B cell (primary cell): ENCODE measurements at regions not wholly inside any gene's neighbourhood (a gene's known extent, or its start where the extent isn't known, plus 50 kb on each side); places are given as distances from the start of the nearest gene placed in this dataset.

Source experiments
- ATAC-seq: fragments of 200-7000 bp; cut with Tn5 transposase; one replicate; pipeline ENCODE4 v1.10.0; 2021; ENCODE audit warnings: low read depth, mild to moderate bottlenecking, moderate number of reproducible peaks, moderate library complexity
- CTCF ChIA-PET: fragments of 350-600 bp; sonication (Branson Sonifier 250); formaldehyde crosslinking; loops from one replicate; lab custom pipeline; 2021; ENCODE audit warnings: antibody characterized with exemption, inconsistent platforms; lab: Charles Lee
- POLR2A ChIA-PET: fragments of 350-600 bp; sonication (Branson Sonifier 250); formaldehyde crosslinking; loops from one replicate; lab custom pipeline; 2021; ENCODE audit warnings: antibody characterized with exemption; lab: Charles Lee
- DNase-seq: peaks from one replicate; pipeline ENCODE4 v3.0.0; 2013
- H2AFZ ChIP-seq: 2 replicates; pipeline ENCODE4 v1.6.1; 2012; ENCODE audit warnings: mild to moderate bottlenecking, low read depth, low read length; ENCODE audit not compliant: insufficient read depth, poor library complexity, severe bottlenecking
- H3K27ac ChIP-seq, 2 donors: 1 replicate in 1 of 2; 2 replicates in 1 of 2; pipeline ENCODE4 v1.5.1; 2012 to 2013; ENCODE audit warnings: low read length in 2 of 2, mild to moderate bottlenecking in 2 of 2, moderate library complexity in 1 of 2
- H3K27me3 ChIP-seq, 4 experiments: fragments of 200-600 bp in 1 of 4; sonication (generic) in 1 of 4; replicated peaks in 1 of 4; 1 replicate in 2 of 4; 2 replicates in 2 of 4; pipeline versions ENCODE4 v1.6.1 to v1.7.0; 2013 to 2016; ENCODE audit warnings: low read length in 3 of 4, mild to moderate bottlenecking in 2 of 4, mixed read lengths in 1 of 4, moderate library complexity in 1 of 4; ENCODE audit not compliant: insufficient read depth in 4 of 4, control insufficient read depth in 3 of 4; ENCODE audit errors: control extremely low read depth in 1 of 4
- H3K36me3 ChIP-seq, 2 experiments: replicated peaks in 1 of 2; 1 replicate in 1 of 2; 2 replicates in 1 of 2; pipeline versions ENCODE4 v1.6.1 to v1.7.1; 2013; ENCODE audit warnings: low read length in 1 of 2; ENCODE audit not compliant: insufficient read depth in 2 of 2, control insufficient read depth in 1 of 2; ENCODE audit errors: control extremely low read depth in 1 of 2, extremely low read depth in 1 of 2
- H3K4me1 ChIP-seq, 2 donors: fragments of 200-600 bp in 1 of 2; sonication (generic) in 1 of 2; 1 replicate in 1 of 2; 2 replicates in 1 of 2; pipeline versions ENCODE4 v1.5.1 to v1.6.1; 2013 to 2017; ENCODE audit warnings: low read length in 2 of 2; ENCODE audit not compliant: control insufficient read depth in 2 of 2, insufficient read depth in 2 of 2
- H3K4me2 ChIP-seq: replicated peaks from 2 replicates; pipeline ENCODE3; 2012; ENCODE audit warnings: mild to moderate bottlenecking, low read depth, low read length; ENCODE audit not compliant: poor library complexity, severe bottlenecking
- H3K4me3 ChIP-seq, 5 experiments: fragments of 200-600 bp in 1 of 5; sonication (generic) in 1 of 5; 1 replicate in 3 of 5; 2 replicates in 2 of 5; pipeline versions ENCODE4 v1.5.1 to v1.7.0; 2011 to 2016; ENCODE audit warnings: low read length in 4 of 5, mild to moderate bottlenecking in 4 of 5, low read depth in 2 of 5, control low read depth in 1 of 5, moderate library complexity in 1 of 5; ENCODE audit not compliant: insufficient read depth in 1 of 5; ENCODE audit errors: control extremely low read depth in 1 of 5, extremely low read depth in 1 of 5
- H3K79me2 ChIP-seq: fragments of 200-600 bp; sonication (generic); one replicate; pipeline ENCODE4 v1.6.0; 2016; ENCODE audit warnings: low read length; ENCODE audit not compliant: control insufficient read depth, insufficient read depth
- H3K9ac ChIP-seq: fragments of 200-600 bp; sonication (generic); 2 replicates; pipeline ENCODE4 v1.6.1; 2017; ENCODE audit warnings: mild to moderate bottlenecking, low read length, moderate library complexity
- H3K9me3 ChIP-seq, 3 donors: one replicate each; pipeline versions ENCODE4 v1.6.1 to v1.7.1; 2013; ENCODE audit warnings: low read length in 2 of 3; ENCODE audit not compliant: control insufficient read depth in 2 of 3, insufficient read depth in 1 of 3; ENCODE audit errors: control extremely low read depth in 1 of 3
- H4K20me1 ChIP-seq: 2 replicates; pipeline ENCODE4 v1.6.0; 2012; ENCODE audit warnings: mild to moderate bottlenecking, low read length; ENCODE audit not compliant: insufficient read depth, control insufficient read depth, poor library complexity, severe bottlenecking
- H3K27ac Mint-ChIP-seq: one replicate; pipeline ENCODE4 v1.8.0; 2021; ENCODE audit warnings: mixed read lengths
- H3K27me3 Mint-ChIP-seq: one replicate; pipeline ENCODE4 v1.8.0; 2021; ENCODE audit warnings: mixed read lengths
- H3K4me1 Mint-ChIP-seq: one replicate; pipeline ENCODE4 v1.8.0; 2021; ENCODE audit warnings: mixed read lengths
- H3K4me3 Mint-ChIP-seq: one replicate; pipeline ENCODE4 v1.8.0; 2021; ENCODE audit warnings: mixed read lengths
- H3K9me3 Mint-ChIP-seq: one replicate; pipeline ENCODE4 v1.8.0; 2022; ENCODE audit warnings: mixed read lengths; ENCODE audit not compliant: insufficient read depth
- EZH2 ChIP-seq: IDR thresholded peaks from 2 replicates; pipeline ENCODE4 v1.6.1; 2012; ENCODE audit warnings: borderline replicate concordance, low read depth, mild to moderate bottlenecking, moderate library complexity, low read length; ENCODE audit not compliant: insufficient read depth, poor library complexity, severe bottlenecking
- WGBS: methylation state at CpG from one replicate; pipeline ENCODE4 v1.1.5; 2013; ENCODE audit warnings: missing lambda C conversion rate; ENCODE audit not compliant: insufficient coverage; 5-methylcytosine and 5-hydroxymethylcytosine counted together
- intact Hi-C: fragments of 100-400 bp; cut with micrococcal nuclease; formaldehyde crosslinking; loops from one replicate; pipeline ENCODE4 v1.10.0; 2022
- TF ChIP-seq, protein P1 (sequence below): fragments of 200-600 bp; IDR thresholded peaks from one replicate; pipeline ENCODE4 v1.8.0; 2022; ENCODE audit warnings: antibody characterized with exemption, mild to moderate bottlenecking

DNA sequence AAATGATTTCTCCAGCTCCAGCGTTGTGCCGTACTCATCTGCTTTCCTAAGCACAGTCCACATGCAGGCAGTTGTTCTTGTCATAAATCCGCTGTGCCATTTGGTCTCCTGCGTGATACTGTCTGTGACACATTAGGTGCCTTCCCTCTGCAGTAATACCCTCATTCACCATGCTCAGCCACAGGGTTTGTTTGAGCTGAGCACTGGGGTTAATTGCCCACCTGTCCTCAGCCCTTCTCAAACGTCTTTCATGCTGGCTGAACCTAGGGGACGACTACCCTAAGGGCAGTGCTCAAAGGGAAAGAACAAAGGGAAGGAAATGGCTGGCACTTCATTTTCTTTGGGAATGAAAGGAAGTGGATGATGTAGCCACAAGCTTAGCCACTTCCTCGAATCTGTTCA is 64.2 kb upstream of the MYLIP start:
- Mint-ChIP-seq H3K4me3 (no peak overlapping the region), H3K9me3 (no peaks in the 10 kb centered on the region), H3K4me1 (no peaks in the 10 kb centered on the region), H3K27ac (no peak overlapping the region), H3K27me3 (peaks cover 6% of the 10 kb centered on the region)
- intact Hi-C loops = no loop called here
- Histone ChIP-seq H3K4me2 (no peak overlapping the region), H3K36me3 (no peaks in the 10 kb centered on the region), H2AFZ (no peak overlapping the region), H3K4me1 (no peaks in the 10 kb centered on the region), H3K27me3 (no peaks in the 10 kb centered on the region), H3K27ac (no peak overlapping the region), H3K9ac (no peak overlapping the region), H4K20me1 (no peaks in the 10 kb centered on the region), H3K79me2 (no peaks in the 10 kb centered on the region), H3K4me3 (no peak overlapping the region), H3K9me3 (no peaks in the 10 kb centered on the region)
- POLR2A ChIA-PET = no interaction called here
- CTCF ChIA-PET = interaction anchor here (1.2 to 1.4 kb wide), 2 partner anchors 11 to 373 kb away, joined by 3 read pairs; no protein-coding TSS in a partner anchor
- ATAC-seq (no peak), DNase-seq (no peak)
- WGBS = 79% methylated on average over 3 of the region's 7 CpGs
- no peak for TF ChIP-seq EZH2

DNA sequence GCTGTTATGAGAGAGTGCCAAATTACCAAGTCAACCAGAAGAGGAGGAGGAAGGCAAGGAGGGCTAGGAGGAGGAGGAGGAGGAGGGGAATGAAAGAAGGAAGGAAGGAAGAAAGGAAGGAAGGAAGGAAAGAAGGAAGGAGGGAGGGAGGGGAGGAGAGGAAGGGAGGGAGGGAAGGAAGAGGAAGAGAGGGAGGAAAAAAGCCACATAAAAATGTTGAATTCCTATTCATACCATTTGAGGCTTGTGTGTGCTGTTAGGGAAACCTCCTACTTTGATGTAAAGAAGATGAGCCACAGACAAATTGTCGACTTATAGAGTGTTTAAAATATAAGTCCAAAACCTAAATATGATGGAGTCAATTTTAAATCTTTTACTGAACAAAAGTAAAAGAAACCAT is 65.3 kb upstream of the MYLIP start:
- no peak overlapping the region for H3K27ac ChIP-seq
- ChIA-PET POLR2A (no interaction called here), CTCF (interaction anchor here (1.4 kb wide), 1 partner anchor 10 kb away, joined by 3 read pairs; no protein-coding TSS in a partner anchor)
- H3K4me2 ChIP-seq = no peak overlapping the region
- H3K4me1 Mint-ChIP-seq = no peaks in the 10 kb centered on the region
- TF ChIP-seq EZH2 = no peak
- TF ChIP-seq, protein P1, sequence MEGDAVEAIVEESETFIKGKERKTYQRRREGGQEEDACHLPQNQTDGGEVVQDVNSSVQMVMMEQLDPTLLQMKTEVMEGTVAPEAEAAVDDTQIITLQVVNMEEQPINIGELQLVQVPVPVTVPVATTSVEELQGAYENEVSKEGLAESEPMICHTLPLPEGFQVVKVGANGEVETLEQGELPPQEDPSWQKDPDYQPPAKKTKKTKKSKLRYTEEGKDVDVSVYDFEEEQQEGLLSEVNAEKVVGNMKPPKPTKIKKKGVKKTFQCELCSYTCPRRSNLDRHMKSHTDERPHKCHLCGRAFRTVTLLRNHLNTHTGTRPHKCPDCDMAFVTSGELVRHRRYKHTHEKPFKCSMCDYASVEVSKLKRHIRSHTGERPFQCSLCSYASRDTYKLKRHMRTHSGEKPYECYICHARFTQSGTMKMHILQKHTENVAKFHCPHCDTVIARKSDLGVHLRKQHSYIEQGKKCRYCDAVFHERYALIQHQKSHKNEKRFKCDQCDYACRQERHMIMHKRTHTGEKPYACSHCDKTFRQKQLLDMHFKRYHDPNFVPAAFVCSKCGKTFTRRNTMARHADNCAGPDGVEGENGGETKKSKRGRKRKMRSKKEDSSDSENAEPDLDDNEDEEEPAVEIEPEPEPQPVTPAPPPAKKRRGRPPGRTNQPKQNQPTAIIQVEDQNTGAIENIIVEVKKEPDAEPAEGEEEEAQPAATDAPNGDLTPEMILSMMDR = no peak
- H3K27me3 Mint-ChIP-seq = peaks cover 6% of the 10 kb centered on the region
- no peak for ATAC-seq
- no peaks in the 10 kb centered on the region for H3K36me3 ChIP-seq
- H3K27ac Mint-ChIP-seq = no peak overlapping the region
- no peaks in the 10 kb centered on the region for H4K20me1 ChIP-seq
- no peaks in the 10 kb centered on the region for H3K9me3 ChIP-seq
- H3K4me3 ChIP-seq = no peak overlapping the region
- no peaks in the 10 kb centered on the region for H3K79me2 ChIP-seq
- intact Hi-C loops = no loop called here
- WGBS = no CpG with 5 or more reads among the region's 1 CpG
- no peaks in the 10 kb centered on the region for H3K9me3 Mint-ChIP-seq
- H3K4me3 Mint-ChIP-seq = no peak overlapping the region
- no peaks in the 10 kb centered on the region for H3K27me3 ChIP-seq
- H3K4me1 ChIP-seq = no peaks in the 10 kb centered on the region
- no peak for DNase-seq
- no peak overlapping the region for H2AFZ ChIP-seq
- no peak overlapping the region for H3K9ac ChIP-seq
